GM03348 (cell line): ENCODE measurements at regions not wholly inside any gene's neighbourhood (a gene's known extent, or its start where the extent isn't known, plus 50 kb on each side); places are given as distances from the start of the nearest gene placed in this dataset.
A peak's percentile ranks its signal among the peaks of the same experiment; 100 is the strongest.

ENCODE experiments used
- DNase-seq: peaks from one replicate; pipeline ENCODE4 v3.0.0; 2012; ENCODE audit warnings: low spot score

DNA sequence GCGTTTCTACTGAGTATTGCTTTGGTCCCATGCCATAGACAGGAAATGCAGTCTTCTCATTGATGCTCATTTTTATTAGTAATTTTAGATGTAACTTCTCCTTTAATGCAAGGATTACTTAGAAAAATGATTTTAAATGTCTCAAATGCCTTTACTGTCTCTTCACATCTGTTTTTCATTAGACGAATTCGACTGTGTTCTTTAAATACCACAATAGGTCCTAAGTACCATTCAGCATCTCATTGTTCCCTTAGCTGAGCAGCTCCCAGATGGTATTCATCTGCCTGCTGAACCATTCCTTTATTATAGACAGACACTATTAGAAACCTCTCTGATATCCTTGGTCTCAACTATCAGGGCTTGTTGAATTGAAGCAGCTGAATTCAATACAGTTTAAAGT is 113.6 kb downstream of the LSMEM1 start:
- DNase-seq = peak; percentile 46

DNA sequence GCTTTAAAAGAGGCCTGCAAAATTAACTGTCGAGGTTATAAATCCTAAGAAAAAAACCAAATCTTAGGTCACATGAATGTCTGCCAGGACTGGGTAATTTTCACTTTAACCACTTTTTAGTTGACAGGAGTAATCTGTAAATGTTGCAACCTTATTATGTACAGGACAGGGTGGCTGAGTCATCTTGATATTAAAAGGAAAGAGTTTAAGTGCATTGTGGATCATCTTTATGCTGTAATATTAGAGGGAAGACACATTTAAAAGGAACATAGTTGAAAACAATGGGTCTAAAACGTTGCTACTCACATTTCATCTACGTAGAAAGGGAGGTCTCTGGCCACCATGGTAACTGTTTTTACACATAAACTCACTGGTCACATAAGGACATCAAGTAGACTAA is 115.5 kb downstream of the LSMEM1 start:
- DNase-seq = peak; percentile 18

DNA sequence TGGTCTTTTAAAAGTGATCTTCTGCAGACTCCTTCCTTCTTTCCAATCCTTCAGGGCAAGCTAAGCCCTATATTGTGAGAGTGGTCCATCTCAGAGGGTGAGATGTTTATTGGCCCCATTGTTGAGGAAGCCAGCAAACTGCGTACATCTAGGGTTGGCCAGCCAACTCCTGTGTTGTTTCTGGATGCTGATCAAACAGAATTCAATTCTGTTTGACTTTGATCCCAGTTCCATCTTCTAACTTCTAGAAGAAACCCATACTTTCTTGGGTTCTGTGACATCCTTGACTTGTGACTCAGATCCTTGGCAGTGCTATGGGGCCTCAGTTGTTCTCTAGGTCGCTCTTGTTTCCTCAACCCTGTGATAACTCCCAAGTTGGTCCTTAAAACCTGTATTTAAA is 116.2 kb downstream of the LSMEM1 start:
- DNase-seq = no peak

DNA sequence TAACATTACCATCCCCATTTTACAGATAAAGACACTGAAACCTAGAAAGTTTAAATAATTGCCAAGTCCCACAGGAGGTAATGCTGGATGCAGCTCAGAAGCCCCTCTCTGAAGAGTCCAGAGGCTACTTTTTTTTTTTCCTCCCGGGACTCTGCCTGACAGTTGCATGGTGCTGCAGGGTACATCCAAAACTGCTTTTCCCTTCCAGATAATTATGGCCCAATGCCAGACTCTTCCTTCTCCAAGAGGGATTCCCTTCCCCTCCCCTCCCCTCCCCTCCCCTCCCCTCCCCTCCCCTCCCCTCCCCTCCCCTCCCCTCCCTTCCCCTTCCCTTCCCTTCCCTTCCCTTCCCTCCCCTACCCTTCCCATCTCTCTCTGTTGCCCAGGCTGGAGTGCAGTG is 122.9 kb downstream of the LSMEM1 start:
- no peak for DNase-seq

DNA sequence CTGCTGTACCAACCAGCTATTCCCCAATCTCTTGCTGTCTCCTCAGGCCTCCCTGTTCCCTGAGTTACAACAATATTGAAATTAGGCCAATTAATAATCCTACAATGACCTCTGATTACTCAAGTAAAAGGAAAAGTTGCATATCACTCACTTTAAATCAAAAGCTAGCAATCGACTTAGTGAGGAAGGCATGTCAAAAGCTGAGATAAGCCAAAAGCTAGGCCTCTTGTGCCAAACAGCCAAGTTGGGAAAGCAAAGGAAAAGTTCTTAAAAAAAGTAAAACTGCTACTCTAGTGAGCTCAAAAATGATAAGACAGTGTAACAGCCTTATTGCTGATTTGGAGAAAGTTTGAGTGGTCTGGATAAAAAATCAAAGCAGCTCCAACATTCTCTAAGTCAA is 129.8 kb downstream of the LSMEM1 start:
- no peak for DNase-seq

DNA sequence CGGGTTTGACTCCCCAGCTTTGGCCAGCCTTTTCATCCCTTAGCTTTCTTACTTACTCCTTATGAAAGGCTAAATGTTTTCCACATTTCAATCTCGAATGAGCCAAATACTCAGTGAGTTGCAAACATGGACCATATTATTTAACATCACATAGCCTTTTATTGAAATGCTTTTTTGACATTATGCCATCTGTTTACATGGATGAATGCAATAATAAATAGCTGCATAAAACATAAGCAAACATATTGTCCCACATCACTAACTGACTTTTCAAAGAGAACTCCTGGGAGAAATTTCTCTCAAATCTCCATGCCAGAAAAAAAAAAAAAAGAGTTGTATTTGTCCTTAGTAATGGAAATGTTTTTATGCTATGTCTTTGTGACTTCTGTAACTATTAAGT is 134.9 kb downstream of the LSMEM1 start:
- no peak for DNase-seq

DNA sequence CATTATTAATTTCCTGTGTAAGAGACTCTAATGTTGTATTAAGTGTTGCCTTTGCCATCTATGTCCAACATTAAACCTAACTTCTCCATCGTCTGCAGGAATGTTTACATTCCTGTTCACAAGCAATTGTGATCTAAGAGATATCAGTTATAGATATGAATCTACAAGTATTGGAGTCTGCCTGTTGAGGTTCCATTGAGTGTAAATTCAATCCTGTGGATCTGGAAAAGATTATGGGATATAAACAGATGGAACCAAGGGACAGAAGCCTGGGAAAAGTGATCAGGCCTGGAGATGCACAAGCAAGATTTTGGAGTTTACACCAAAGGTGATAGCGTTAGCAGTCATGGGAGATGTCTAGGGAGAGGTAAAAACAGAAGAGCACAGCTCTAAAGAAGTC is 135.5 kb downstream of the LSMEM1 start:
- DNase-seq = no peak

DNA sequence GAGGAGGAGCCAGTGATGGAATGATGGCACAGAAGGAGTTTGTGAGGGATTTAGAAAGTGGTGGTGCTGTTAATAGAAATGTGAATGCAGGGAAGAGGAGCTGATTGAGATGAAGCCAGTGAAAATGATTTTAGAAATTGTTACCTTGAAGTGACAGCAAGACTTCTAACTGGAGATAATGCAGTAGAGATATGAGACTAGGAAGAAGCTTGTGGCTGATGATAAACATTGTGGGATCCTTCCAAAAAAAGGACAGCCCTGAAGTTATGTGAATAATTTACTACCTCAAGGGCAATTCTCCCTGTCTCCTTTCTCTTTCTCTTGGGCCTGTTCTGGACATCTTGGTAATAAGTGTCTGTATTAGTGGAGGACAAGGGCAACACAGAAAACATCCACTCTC is 138.6 kb downstream of the LSMEM1 start:
- DNase-seq = no peak

DNA sequence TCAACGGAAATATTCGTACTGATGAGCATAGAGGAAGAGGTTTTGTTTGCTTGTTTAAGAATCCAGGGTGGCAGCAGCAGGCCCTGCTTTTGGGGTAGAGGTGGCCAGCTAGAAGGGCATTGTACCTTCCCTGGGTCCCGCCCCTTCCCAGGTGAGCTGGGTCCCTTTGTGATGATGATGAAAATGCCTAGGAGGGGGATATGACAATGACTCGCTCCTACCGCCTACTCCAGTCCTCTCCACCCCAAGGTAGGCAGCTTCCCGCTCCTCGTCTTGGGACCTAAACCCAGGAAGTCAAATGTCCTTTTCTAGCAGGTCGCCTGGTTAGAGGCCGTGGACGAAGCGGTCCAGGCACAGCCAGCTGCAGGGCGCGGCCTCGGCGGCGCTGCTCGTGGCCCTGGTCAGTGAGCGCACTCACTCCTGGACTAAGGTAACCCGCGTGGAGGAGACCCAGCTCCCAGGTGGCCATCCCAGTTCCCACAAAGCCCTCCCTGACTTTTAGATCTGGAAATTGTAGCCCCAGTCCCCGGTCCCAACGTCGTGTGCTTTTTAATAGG is 141.4 kb downstream of the LSMEM1 start:
- DNase-seq = no peak

DNA sequence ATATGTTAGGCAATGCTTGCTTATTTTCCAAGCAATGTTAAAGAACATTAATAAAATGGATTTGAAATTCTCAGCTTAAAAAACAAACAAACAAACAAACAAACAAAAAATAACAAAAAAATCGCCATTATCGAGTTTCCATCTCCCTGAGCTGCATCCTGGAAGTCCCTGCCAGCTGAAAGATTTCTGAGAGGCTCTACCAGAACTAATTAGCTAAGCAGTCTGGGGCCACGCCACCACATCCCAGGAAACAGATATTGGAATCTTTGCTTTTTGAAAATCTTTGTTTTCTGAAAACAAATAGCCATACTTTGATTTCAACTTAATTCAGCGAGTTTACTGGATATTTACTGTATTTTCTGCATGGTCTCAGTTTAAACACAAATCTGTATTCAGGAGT is 143.6 kb downstream of the LSMEM1 start:
- no peak for DNase-seq

DNA sequence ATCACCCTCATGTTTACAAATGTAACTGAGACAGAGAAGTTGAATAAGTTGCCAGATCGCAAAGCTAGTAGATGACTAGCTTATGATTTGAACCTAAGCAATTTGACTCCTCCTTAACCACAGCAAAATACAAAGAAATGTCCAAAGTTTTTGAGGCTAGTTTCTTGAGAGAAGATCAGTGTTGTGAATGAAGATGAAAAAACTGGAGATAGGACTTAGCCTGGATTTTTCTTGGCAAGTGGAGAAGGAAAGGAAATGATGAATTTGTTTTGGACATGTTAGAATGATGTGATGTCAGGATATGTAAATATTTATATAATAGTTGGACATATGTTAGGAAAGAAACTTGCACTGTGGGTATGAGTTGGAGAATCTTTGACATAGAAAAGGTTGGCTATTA is 149.8 kb downstream of the LSMEM1 start:
- no peak for DNase-seq

DNA sequence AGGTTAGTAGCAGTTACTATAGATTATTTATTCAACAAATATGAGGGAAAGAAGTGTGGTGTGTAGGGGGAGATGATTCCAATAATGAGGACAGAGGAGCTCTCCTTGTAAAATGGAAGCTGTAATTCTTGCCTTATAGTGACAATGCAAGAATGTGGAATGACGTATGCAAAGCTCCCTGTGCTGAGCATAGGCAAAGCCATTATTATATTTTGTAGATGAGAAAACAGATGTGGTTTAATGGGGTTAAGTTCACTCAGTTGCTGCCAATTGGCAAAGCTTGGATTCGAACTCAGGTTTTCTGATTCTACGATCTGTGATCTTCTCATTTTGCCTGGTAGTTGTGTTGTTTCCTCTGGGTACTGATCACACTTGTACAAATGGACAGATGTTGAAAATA is 153.3 kb downstream of the LSMEM1 start:
- no peak for DNase-seq

DNA sequence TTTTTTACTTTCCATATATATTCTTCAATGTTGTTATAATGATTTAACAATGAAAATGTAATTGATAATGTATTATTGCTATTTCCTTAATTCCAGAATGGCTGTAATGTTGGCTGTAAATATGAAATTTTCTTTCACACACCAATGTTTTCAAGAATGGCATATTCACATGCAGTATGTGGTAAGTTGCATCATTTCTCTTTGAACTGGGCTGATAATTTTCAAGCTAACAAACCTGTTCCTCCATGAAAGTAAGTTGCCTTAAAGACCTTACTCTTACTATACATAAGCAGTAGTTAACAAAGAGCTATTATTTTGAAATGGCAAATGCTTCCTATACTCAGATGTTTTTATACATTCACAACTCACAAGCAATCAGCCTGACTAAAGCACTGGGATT is 154.5 kb downstream of the TMEM168 start:
- no peak for DNase-seq

DNA sequence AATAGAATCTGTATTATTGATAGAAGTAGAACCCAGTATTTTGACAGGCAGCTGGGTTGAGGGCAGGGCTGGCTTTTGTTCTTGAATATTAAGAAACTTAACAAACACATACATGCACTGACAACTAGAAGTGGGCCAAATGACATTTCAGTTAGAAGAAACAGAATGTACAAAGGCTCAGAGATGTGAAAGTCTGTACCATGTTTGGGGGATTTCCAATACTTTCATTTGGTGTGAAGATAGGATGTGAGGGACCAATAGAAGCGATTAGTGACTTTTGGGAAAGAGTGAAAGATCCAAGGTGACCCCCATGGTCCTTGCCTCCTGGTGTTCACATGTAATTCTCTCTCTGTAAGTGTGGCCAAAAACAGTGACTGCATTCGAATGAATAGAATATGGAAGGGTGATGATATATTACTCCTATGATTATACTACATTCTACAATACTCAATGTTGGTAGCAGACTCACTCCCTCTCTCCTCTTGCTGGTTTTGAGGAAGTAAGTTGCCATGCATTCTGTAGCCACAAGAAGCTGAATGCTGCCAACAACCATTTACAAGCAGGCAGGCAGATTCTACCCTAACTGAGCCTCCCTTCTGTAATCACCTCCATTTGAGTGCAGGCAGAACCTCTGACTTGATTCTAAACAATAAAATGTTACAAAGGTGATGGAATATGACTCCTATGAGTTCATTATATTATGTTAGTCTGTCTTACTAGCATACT is 151.4 kb downstream of the TMEM168 start:
- DNase-seq = no peak

DNA sequence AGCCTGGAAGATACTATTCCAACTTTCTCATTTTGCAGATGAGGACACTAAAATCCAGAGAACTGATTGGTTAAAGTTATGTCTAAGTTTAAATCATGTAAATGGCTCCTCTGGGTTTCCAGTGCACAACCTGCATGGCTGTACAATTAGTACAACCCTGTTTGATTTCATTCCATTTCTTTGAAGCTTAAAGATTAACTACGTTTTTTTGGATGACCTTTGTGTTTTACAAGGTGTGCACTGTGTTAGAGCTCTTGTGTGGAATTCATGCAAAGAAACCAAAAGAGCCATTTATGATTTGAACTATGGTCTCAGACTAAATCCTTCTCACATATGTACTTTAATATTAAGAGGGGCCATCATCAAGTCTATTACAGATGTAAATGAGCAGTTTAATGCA is 149.5 kb downstream of the TMEM168 start:
- DNase-seq = no peak

DNA sequence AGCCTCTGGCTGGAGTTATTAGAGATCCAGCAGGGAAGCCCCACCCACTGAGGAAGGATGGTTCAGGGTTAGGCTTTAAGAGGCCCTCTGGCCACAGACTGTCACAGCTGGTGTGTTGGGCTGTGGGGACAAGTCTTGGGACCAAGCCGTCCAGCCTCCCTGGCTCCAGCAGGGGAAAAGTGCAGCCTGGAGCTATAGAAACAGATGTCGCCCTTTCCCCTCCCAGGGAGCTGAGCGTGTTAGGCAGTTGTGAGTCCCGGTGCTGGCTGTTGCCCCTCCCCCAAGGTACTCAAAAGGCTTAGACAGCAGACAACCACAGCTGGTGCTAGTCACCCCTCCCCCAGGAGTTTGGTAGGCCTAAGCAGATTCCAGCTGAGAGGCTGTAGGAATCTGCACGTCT is 143.4 kb downstream of the TMEM168 start:
- no peak for DNase-seq

DNA sequence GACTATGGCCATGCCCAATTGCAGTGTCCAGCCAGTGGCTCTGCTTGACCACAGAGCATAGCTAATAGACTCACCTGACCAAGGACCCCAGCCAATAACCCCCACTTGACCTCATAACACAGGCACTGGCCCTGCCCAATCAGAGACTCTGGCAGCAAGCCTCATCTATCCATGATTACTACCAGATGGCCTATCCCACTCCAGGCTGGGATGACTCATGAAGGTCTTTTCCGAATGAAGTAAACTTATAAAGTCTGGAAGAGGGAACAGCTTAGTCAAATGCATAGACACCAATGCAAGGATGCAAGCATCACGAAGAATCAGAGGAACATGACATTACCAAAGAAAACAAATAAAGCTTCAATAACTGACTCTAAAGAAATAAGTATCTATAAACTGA is 141.4 kb downstream of the TMEM168 start:
- DNase-seq = no peak

DNA sequence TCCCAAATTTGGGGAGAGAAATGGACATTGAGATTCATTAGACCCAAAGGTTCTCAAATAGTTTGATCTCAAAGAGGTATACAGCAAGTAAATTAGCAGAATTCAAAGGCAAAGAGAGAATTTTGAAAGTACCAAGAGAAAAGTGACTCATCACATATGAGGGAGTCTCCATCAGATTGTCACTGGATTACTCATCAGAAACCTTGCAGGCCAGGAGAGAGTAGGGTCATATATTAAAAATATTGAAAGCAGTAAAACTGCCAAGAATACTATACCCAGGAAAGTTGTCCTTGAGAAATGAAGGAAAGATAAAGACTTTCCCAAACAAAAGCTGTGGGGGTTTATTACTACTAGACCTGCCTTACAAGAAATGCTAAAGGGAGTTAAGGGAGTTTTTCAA is 140.6 kb downstream of the TMEM168 start:
- DNase-seq = no peak

DNA sequence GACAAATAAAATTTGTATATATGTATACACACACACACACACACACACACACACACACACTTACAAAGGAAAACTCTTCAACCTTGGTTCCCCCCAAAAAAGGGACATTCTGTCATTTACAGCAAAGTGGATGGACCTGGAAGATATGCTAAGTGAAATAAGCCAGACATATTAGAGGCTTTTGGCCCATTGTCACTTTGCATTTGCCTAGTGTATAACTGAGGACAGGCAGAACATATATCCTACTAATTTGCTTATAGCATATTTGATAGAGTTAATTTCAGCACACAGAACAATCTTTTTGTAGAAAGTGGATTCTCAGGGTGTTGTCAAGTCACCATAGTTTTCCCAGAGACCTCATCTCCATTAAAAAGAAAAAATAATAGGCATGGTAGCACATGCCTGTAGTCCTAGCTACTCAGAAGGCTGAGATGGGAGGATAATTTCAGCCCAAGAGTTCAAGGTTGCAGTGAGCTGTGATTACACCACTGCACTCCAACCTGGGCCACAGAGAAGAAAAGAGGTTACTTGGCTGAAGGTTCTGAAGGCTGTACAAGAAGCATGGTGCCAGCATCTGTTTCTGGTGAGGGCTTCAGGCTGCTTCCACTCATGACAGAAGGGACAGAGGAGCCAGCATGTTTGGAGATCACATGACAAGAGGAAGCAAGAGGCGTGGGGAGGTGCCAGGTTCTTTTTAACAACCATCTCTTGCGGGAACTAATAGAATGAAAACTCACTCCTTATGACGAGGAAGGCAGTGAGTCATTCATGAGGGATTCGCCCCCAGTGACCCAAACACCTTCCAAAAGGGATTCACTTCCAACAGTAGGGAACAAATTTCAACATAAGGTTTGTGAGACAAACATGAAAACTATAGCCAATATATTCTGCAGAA is 135.6 kb downstream of the TMEM168 start:
- DNase-seq = no peak

DNA sequence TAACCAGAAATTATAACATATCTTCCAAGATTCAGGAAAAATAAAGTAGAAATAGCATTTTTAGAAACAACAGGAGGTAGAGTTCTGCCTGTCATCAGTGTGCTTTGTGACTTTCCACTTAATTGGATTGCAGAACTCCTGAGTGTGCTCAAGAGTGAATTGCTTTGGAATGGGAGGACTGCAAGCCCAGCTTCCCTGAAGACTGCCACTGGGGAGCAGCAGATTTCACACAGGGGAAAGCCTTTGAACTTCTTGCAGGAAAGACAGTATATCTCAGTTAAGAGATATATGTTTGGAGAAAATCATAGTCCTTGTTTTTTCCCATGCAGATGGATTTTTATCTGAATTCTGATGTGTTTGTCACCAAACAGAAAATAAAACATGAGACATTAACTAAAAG is 124.5 kb downstream of the TMEM168 start:
- peak; percentile 24 for DNase-seq

DNA sequence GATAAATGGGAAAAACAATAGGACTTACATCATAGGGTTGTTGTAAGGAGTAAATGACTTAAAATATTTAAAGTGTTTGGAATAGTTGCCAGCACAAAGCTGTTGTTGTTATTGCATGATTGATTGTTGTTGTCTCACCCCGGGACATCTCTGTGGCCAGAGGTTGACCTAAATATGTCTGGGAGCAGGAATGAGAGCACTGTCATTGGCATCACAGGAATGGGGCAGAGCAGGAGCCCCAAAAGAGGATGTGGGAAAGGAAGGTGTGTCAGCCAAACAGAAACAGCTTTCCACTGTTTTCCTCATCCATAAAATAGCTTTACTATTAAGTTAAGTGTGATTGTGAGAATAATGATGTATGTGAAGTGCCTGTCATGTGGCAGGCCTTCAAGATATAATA is 121.6 kb downstream of the TMEM168 start:
- no peak for DNase-seq

DNA sequence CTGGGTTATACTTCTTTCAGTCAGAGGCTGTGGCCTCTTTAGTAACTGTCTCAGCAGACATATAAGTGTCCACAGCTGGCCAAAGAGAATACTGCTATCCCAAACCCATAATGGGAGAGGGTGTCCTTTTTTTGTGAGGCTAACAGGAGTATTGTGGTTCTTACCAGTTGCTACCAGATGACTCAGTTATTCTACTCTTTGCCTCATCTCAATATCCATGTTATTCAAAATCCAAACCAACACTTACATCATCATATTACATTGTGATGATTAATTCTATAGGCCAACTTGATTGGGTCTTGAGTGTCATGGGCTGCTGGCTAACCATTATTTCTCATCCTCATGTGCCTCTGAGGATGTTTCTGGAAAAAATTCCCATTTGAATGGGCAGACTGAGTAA is 120.9 kb downstream of the TMEM168 start:
- no peak for DNase-seq

DNA sequence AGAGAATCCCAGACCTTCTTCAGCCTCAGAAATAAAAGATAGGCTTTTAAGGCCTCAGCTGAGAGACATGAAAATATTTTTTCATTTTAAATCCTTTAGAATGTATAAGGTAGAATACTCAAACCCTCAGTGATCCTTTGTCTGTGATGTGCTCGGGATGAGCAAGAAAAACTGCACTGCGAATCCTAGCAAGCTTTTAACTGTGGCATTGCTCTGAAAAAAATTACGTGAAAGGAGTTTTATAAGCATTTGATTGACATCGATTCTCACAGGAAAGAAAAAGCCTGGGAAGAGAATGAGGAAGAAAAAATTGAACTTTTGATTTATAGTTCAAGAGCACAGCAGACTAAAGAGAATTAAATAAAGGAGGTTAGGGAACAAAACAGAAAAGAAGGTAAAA is 120.0 kb downstream of the TMEM168 start:
- DNase-seq = no peak
